HG03159 (cell line): ENCODE measurements at regions not wholly inside any gene's neighbourhood (a gene's known extent, or its start where the extent isn't known, plus 50 kb on each side); places are given as distances from the start of the nearest gene placed in this dataset.

Source experiments
- ATAC-seq: cut with Tn5 transposase; IDR thresholded peaks from one replicate; pipeline ENCODE4 v1.9.1; 2021; ENCODE audit warnings: mild to moderate bottlenecking, moderate library complexity; ENCODE audit not compliant: unreplicated experiment

DNA sequence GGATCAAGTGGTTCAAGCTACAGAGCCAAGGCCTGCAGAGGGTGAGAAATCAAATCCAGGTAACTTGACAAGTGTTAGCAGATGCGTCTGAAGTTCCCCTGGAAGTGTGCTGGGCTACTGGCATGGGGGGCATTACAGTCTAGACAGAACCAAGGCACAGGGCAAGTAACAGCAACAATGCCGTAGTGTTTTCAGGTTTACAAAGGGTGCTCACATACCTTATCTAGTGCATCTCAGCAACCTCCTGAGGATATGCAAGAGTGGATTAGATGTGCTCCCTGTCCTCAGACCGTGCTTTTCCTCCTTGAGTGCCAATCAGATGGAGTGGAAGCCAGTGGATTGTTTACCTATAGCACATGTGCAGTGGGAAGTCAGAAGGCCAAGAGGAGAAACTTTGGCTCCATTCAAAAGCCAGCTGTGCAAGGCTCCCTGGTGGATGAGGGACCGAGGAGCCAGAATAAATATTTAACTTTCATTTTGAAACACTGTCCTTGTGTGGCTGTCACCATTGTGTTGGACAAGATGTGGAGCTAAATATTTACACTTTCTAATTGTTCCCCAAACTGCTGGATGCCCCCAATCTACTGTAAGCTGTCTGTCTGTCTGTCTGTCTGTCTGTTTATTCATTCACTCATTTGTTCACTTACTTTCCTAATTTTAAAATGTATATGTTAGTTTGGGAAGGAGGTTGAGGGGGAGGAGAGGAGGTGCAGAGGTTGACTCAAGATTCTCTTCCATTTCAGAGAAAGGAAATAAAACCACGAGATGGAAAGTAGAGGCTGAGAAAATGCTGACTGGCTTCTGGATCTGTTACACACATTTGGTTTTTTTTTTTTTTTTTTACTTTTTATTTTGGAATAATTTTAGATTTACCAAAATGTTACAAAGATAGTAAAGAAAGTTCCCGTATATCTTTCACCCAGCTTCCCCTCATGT, 184.0 kb upstream of the PARP11 start:
- ATAC-seq, result no peak

- ATAC-seq, result no peak
These were observed 181.4 kb upstream of the PARP11 start for GRCh38 chr12:4054630-4055029.

DNA sequence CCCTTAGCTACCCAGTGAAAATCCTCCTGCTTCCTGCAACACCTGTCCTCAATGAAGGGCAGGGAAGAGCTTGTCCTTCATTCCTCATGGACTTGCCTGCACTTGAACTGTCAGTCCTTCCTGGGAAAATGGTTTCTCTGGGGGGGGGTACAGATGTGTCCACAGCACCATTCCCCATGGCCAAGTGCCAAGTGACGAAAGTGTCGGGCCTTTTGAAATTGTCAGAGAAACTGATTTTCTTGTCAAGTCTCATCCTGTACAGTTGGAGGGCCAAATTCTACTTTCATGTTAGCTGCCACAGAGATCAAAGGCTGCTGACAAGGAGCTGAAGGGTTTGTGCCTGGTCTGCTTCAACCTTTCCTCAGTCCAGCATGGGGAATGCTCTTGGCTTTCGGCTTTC, 179.5 kb upstream of the PARP11 start:
- ATAC-seq, result no peak

GRCh38 chr12:4051596-4051995, 178.4 kb upstream of the PARP11 start:
- no peak for ATAC-seq

DNA sequence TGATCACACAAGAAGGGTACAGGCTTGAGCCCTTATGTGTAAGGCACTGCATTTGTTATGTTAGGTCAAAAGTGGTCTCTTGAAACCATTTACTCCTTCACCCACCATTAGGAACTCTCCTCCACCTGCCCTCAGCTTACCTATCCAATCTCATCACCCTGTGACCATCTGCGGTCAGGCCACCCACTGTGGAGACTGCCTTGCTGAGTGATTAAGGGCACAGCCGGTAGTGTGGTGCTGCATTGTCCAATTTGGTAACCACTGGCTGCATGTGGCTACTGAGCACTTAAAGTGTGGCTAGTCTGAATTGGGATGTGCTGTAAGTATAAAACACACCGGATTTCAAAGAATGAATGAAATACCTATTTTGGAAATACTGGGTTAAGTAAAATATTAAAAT, 177.1 kb upstream of the PARP11 start:
- no peak for ATAC-seq

DNA sequence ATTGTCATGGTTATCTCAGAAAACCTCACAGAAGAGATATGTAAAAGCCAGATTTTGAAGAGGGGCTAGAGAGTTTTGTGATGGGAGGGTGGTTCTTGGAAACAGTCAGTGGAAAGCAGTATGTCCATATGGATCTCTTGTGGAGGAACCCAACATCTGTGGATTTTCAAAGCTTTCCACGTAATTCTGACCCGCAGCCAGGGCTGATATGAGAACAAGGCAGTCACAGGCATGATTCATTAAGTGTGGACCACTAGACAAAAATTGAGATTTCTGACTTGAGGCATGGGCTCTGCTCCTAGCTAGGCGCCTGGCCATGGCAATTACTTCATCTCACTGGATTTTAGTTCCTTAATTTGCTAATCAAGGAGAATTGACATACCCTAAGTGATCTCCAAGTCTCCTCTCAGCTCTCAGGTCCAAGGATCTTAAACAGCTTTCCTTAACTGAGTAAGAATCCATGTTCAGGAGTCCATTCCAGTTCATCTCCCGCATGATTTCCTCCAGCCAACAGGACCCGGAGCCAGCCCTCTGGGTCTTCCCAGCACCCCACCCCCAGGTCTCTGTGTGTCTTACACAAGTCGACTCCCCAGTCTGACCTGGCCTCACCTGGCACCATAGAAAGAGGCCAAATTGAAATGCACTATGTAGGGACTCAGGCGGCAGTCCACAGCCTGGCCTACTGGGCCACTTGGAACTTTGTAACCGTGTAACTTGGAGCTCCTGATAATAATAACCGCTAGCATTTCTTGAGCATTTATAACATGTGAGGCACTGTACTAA, 176.3 kb upstream of the PARP11 start:
- ATAC-seq, result no peak

- no peak for ATAC-seq
These were observed 174.2 kb upstream of the PARP11 start for GRCh38 chr12:4047421-4047820.

DNA sequence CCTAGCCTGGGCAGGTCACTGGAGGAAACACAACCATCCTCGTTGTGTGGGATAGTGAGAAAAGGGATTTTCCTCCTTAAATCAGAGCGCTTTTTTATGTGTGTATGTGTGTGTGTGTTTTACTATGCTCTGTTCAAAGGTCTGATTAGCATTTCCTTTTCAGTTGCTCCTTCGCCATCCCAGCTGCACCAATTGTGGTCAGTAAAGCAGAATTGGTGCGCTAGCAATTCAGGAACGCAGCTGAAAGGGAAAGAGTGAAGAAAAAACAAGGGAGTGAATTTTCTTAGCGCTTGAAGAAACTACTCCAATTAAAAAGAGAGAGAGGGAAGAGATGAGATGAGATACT, 173.3 kb upstream of the PARP11 start:
- ATAC-seq, result no peak

DNA sequence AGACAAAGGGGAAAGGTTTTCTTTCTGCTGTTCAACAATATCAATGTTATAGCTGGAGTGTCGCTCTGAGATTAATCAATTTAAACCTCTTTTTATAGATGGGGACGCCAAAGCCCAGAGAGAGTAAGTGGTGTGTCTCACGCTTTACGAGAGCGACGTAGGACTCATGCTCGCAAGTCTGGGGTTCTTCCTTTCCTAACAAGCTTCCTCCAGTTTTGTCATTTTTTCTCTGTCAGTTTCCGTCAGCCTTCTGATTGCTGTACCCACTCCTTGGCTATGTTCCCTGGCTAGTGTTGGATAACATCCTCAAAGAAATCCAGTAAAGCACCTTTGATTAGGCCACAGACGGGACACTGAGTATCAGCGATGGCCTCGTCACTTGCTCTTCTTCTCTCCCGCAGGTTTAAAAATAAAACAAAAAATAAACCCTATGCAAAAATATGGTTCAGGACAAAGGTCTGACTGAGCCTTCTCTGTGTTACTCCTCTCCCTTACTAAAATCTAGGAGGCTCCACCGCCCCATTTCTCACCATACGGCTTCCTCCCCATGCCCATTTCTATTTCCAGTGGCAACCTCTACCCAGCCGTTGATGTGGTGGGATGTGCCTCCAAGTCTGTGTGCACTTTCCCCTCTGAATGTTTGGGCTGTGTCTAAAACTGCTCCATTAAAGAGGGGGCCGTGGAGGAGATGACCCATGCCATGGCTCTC, 172.7 kb upstream of the PARP11 start:
- ATAC-seq, result no peak

DNA sequence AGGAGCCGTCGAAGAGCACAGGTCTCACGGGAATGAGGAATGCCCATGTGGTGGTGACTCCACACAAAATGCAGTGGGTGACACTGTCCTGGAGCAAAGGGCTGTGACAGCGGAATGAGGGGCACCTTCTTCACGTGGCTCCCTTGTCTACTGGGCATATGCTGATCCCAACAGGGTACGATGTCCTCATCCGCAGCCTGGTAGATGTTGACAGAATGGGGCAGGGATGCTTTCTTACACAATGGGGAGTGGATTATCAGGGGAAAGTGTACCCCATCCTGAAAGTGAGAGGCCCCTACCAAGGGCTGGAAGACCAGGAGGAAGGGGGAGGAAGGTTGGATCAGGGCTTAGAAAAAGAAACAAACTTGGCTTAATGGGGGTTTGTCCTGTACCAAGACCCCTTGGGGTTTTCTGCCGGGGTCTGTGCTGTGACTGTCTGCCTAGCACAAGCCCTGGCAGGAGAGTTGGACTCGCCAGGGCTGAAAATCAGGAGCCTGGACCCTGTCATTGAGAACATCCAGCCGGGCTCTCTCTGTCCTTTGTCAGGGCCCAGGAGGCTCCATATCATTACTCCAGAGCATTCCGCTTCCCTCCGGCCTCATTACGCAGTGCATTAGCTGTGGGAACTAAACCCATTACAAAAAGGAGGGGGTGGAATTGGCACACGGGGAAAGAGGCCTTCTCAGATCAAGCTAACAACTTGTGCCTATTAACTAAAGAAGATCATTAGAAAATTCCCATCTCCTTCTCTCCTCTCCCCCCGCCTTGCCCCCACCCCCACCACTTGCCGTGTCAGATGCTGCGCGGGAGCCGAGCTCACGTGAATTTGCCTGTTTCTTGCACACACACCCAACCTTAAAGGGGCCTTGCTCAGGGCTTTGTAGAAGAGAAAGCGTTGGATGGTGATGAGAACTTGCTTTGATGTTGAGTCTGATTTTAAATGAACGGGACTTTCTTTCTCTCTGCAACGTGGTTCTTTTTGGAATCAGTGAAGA, 171.8 kb upstream of the PARP11 start:
- ATAC-seq, result no peak

DNA sequence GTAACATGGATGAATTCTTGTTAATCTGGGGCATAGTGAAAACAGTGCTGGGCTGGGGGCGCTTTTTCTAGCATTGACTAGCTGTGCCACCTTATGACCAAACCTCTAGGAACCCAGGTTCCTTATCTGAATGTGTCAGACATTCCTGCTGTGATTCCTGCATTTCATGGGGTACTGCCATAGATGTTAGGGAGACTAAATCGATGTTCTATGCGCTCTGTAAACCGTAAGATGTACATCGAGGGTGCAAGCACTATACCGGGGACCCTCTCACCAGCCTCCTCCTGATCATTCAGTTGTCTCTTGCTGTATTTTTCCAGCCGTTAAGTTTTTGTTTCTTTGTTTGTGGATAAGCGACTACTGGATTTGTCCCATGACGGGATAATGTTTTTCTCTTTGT, 170.9 kb upstream of the PARP11 start:
- no peak for ATAC-seq

GRCh38 chr12:4041187-4041885, 168.1 kb upstream of the PARP11 start:
- ATAC-seq, result no peak

GRCh38 chr12:4039931-4040330, 166.7 kb upstream of the PARP11 start:
- no peak for ATAC-seq

DNA sequence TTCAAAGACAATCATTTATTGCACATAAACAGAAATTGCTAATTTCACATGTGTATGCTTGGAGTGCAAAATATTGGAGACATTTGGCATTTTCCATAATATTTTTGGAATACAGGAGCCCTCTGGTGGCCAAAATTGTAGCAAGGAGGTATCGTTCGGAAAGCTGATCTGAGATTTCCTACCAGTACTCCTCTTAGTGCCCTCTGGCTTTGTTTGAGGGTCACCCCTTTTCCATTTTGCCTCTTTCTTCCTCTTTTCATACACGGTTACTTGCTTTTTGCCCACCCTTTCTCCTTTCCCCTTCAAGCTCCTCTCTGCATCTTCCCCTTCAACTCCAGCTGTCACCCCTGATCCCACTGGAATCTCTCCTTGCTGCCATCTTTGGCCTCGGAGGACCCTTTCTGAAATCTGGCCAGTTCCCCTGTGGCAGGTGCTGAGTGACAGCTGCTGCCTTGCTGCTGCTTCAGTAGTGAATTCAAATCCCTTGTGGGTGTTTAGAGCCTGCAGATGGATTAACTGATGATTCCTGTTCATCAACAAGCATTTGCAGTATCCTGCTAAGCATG, 164.6 kb upstream of the PARP11 start:
- no peak for ATAC-seq

- ATAC-seq, result no peak
These were observed 163.6 kb upstream of the PARP11 start for GRCh38 chr12:4036671-4037271.

GRCh38 chr12:4034921-4035320, 161.7 kb upstream of the PARP11 start:
- ATAC-seq, result no peak

GRCh38 chr12:4032924-4033615, 159.9 kb upstream of the PARP11 start:
- ATAC-seq, result no peak

GRCh38 chr12:4031703-4032291, 158.6 kb upstream of the PARP11 start:
- no peak for ATAC-seq
